ENCODE measurements at regions not wholly inside any gene's neighbourhood (a gene's known extent, or its start where the extent isn't known, plus 50 kb on each side); places are given as distances from the start of the nearest gene placed in this dataset.

DNA sequence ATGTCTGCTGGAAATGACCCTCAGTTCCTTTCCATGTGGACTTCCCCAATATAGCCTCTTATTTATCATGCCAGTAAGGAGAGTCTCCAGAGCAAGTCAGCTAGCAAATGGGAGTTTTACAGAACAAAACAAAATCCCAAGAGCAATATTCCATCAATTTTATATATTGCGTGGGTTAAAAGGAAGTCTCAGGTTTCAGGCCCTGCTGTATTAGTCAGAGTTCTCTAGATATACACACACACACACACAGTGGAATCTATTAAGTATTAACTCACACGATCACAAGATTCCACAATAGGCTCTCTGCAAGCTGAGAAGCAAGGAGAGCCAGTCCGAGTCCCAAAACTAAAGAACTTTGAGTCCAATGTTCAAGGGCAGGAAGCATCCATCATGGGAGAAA, 102.8 kb upstream of the MAP2 start:
- DNase-seq (peak in 1 of 5 donors; percentile 9), FAIRE-seq (no peak)
- no peaks in the 10 kb centered on the region for H3K9me3 ChIP-seq (ENCODE audit: control insufficient read depth in 2 of 3, insufficient read depth in 1 of 3, low read length in 3 of 3)
- no peak overlapping the region for H3K4me3 ChIP-seq (ENCODE audit: low read length in 3 of 3)
- no peak overlapping the region for H3K27ac ChIP-seq (ENCODE audit: low read depth in 2 of 2, low read length in 2 of 2)
- TF ChIP-seq, protein P1, sequence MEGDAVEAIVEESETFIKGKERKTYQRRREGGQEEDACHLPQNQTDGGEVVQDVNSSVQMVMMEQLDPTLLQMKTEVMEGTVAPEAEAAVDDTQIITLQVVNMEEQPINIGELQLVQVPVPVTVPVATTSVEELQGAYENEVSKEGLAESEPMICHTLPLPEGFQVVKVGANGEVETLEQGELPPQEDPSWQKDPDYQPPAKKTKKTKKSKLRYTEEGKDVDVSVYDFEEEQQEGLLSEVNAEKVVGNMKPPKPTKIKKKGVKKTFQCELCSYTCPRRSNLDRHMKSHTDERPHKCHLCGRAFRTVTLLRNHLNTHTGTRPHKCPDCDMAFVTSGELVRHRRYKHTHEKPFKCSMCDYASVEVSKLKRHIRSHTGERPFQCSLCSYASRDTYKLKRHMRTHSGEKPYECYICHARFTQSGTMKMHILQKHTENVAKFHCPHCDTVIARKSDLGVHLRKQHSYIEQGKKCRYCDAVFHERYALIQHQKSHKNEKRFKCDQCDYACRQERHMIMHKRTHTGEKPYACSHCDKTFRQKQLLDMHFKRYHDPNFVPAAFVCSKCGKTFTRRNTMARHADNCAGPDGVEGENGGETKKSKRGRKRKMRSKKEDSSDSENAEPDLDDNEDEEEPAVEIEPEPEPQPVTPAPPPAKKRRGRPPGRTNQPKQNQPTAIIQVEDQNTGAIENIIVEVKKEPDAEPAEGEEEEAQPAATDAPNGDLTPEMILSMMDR (IDR thresholded peaks at IDR 0.05; ENCODE audit: borderline replicate concordance, extremely low read depth, insufficient read depth) = no peak
- intact Hi-C loops (cut with DNase I) = no loop called here
- no peak overlapping the region for H3K9ac ChIP-seq (ENCODE audit: low read length in 3 of 3)
- no peaks in the 10 kb centered on the region for H3K4me1 ChIP-seq (ENCODE audit: control insufficient read depth in 2 of 3, insufficient read depth in 2 of 3, low read depth in 1 of 3, low read length in 3 of 3)
- H3K36me3 ChIP-seq (ENCODE audit: control insufficient read depth in 2 of 3, insufficient read depth in 3 of 3, low read length in 3 of 3) = no peaks in the 10 kb centered on the region
- no peaks in the 10 kb centered on the region for H3K27me3 ChIP-seq (ENCODE audit: control insufficient read depth, insufficient read depth, low read length)

DNA sequence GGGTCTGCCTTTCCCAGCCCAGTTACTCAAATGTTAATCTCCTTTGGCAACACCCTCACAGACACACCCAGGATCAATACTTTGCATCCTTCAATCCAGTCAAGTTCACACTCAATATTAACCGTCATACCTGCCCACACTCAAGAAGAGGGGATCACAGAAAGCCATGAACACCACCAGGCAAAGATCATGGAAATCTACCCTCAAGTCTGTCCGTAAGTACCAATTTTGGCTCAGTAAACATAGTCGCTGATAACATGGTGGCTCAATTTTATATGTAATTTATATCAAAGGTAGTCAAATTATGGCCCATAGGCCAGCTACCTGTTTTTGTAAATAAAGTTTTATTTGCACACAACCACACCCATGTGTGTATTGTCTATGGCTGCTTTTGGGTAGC, 102.3 kb upstream of the MAP2 start:
- no peaks in the 10 kb centered on the region for H3K27me3 ChIP-seq (ENCODE audit: control insufficient read depth, insufficient read depth, low read length)
- no peak for FAIRE-seq
- H3K9me3 ChIP-seq (ENCODE audit: control insufficient read depth in 2 of 3, insufficient read depth in 1 of 3, low read length in 3 of 3) = no peaks in the 10 kb centered on the region
- no peak for DNase-seq
- intact Hi-C loops (cut with DNase I) = no loop called here
- H3K9ac ChIP-seq (ENCODE audit: low read length in 3 of 3) = no peak overlapping the region
- TF ChIP-seq, protein P1 (IDR thresholded peaks at IDR 0.05; ENCODE audit: borderline replicate concordance, extremely low read depth, insufficient read depth) = no peak
- H3K4me3 ChIP-seq (ENCODE audit: low read length in 3 of 3) = no peak overlapping the region
- no peak overlapping the region for H3K27ac ChIP-seq (ENCODE audit: low read depth in 2 of 2, low read length in 2 of 2)
- no peaks in the 10 kb centered on the region for H3K4me1 ChIP-seq (ENCODE audit: control insufficient read depth in 2 of 3, insufficient read depth in 2 of 3, low read depth in 1 of 3, low read length in 3 of 3)
- no peaks in the 10 kb centered on the region for H3K36me3 ChIP-seq (ENCODE audit: control insufficient read depth in 2 of 3, insufficient read depth in 3 of 3, low read length in 3 of 3)

DNA sequence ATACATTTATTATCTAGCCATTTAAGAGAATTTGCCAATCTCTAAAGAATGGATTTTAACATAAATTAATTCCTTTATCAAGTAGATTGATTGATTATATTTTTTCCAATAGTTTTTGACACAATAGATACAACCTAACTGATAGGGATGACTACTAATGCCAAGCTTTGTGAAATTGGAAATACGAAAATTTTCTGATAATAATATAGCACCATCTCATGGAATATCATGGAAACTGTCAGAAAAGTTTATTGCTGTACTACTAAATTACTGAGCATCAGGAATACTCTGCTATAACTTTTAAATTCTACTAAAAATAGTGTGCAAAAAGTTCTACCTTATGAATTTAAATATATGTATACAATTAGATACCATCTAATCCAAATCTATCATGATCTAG, 101.8 kb upstream of the MAP2 start:
- H3K36me3 ChIP-seq (ENCODE audit: control insufficient read depth in 2 of 3, insufficient read depth in 3 of 3, low read length in 3 of 3) = no peaks in the 10 kb centered on the region
- DNase-seq (no peak), FAIRE-seq (no peak)
- TF ChIP-seq, protein P1 (IDR thresholded peaks at IDR 0.05; ENCODE audit: borderline replicate concordance, extremely low read depth, insufficient read depth) = no peak
- no peaks in the 10 kb centered on the region for H3K4me1 ChIP-seq (ENCODE audit: control insufficient read depth in 2 of 3, insufficient read depth in 2 of 3, low read depth in 1 of 3, low read length in 3 of 3)
- no peak overlapping the region for H3K9ac ChIP-seq (ENCODE audit: low read length in 3 of 3)
- intact Hi-C loops (cut with DNase I) = no loop called here
- H3K27ac ChIP-seq (ENCODE audit: low read depth in 2 of 2, low read length in 2 of 2) = no peak overlapping the region
- H3K9me3 ChIP-seq (ENCODE audit: control insufficient read depth in 2 of 3, insufficient read depth in 1 of 3, low read length in 3 of 3) = no peaks in the 10 kb centered on the region
- H3K27me3 ChIP-seq (ENCODE audit: control insufficient read depth, insufficient read depth, low read length) = no peaks in the 10 kb centered on the region
- no peak overlapping the region for H3K4me3 ChIP-seq (ENCODE audit: low read length in 3 of 3)

DNA sequence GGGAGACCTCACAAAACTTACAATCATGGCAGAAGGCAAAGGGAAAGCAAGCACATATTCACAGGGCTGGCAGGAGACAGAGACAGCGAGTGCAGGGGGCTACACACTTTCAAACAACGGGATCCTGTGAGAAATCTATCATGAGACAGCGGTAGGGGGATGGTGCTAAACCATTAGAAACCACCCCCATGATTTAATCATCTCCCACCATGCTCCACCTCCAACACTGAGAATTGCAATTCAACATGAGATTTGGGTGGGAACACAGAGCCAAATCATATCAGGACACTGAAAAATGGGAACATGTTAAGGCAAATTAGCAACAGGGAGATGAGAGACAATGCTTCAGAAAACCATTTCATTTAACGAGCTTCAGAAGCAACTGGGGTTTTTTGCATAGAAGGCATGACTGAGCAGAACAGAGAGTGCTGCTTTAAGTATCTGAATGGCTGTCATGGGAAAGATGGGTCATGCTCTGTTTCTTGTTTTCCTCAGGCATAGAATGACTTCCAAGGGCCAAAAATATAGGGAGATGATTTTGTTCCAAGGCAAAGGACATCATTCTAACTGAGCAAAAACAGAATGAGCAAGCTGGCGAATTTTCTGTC, 100.8 kb upstream of the MAP2 start:
- DNase-seq (no peak), FAIRE-seq (no peak)
- no peaks in the 10 kb centered on the region for H3K27me3 ChIP-seq (ENCODE audit: control insufficient read depth, insufficient read depth, low read length)
- TF ChIP-seq, protein P1 (IDR thresholded peaks at IDR 0.05; ENCODE audit: borderline replicate concordance, extremely low read depth, insufficient read depth) = no peak
- no peaks in the 10 kb centered on the region for H3K36me3 ChIP-seq (ENCODE audit: control insufficient read depth in 2 of 3, insufficient read depth in 3 of 3, low read length in 3 of 3)
- H3K9me3 ChIP-seq (ENCODE audit: control insufficient read depth in 2 of 3, insufficient read depth in 1 of 3, low read length in 3 of 3) = no peaks in the 10 kb centered on the region
- H3K9ac ChIP-seq (ENCODE audit: low read length in 3 of 3) = no peak overlapping the region
- no peak overlapping the region for H3K27ac ChIP-seq (ENCODE audit: low read depth in 2 of 2, low read length in 2 of 2)
- no peaks in the 10 kb centered on the region for H3K4me1 ChIP-seq (ENCODE audit: control insufficient read depth in 2 of 3, insufficient read depth in 2 of 3, low read depth in 1 of 3, low read length in 3 of 3)
- intact Hi-C loops (cut with DNase I) = no loop called here
- no peak overlapping the region for H3K4me3 ChIP-seq (ENCODE audit: low read length in 3 of 3)

Measured in kidney (tissue), 13 donors.